VCaP (cell line): ENCODE measurements at regions not wholly inside any gene's neighbourhood (a gene's known extent, or its start where the extent isn't known, plus 50 kb on each side); places are given as distances from the start of the nearest gene placed in this dataset.

Source experiments
- H3K27ac ChIP-seq: fragments of 450-650 bp; 2 replicates; pipeline ENCODE4 v1.5.1; 2017
- TF ChIP-seq, protein P1 (sequence below): fragments of 450-650 bp; conservative IDR thresholded peaks from 2 replicates; pipeline ENCODE4 v1.5.1; 2017; ENCODE audit warnings: mild to moderate bottlenecking, moderate library complexity

DNA sequence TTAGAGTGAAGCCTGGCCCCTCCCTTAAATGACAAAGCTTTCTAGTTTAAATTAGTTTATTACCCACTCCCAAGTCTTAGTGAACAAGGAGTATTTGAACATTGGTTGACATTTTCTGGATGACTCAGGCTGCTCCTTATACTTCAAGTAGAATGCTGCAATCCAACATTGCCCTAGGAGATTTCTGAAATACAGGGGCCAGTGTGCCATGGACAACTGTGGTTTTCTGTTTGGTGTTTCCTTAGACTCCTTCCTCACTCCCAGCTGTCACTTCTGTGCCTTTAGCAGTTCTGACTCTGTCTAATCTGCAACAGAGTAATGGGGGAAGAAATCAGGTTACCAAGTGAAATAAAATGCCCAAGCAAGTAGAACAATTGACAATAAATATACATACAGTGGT, 116.1 kb upstream of the P2RY1 start:
- TF ChIP-seq, protein P1, sequence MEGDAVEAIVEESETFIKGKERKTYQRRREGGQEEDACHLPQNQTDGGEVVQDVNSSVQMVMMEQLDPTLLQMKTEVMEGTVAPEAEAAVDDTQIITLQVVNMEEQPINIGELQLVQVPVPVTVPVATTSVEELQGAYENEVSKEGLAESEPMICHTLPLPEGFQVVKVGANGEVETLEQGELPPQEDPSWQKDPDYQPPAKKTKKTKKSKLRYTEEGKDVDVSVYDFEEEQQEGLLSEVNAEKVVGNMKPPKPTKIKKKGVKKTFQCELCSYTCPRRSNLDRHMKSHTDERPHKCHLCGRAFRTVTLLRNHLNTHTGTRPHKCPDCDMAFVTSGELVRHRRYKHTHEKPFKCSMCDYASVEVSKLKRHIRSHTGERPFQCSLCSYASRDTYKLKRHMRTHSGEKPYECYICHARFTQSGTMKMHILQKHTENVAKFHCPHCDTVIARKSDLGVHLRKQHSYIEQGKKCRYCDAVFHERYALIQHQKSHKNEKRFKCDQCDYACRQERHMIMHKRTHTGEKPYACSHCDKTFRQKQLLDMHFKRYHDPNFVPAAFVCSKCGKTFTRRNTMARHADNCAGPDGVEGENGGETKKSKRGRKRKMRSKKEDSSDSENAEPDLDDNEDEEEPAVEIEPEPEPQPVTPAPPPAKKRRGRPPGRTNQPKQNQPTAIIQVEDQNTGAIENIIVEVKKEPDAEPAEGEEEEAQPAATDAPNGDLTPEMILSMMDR: no peak
- no peak overlapping the region for H3K27ac ChIP-seq

DNA sequence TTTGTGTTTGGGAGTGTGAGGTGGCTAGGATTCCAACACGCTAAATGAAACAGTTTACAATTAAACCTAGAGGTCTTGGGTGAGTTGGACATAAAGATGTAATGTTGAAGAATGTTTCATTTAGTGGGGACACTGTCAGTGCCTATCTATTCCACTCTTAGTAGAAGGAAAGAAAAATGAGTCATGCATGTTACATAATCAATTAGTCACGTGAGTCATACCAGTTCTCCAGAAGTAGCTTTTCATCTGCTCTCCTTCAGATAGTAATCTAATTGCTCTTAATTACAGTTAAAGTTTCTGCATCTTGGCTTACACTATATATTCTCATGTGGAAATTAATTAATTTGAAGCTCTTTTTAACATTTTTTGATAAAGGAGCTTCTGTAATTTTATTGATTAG, 115.7 kb upstream of the P2RY1 start:
- H3K27ac ChIP-seq: no peak overlapping the region
- TF ChIP-seq, protein P1: no peak

DNA sequence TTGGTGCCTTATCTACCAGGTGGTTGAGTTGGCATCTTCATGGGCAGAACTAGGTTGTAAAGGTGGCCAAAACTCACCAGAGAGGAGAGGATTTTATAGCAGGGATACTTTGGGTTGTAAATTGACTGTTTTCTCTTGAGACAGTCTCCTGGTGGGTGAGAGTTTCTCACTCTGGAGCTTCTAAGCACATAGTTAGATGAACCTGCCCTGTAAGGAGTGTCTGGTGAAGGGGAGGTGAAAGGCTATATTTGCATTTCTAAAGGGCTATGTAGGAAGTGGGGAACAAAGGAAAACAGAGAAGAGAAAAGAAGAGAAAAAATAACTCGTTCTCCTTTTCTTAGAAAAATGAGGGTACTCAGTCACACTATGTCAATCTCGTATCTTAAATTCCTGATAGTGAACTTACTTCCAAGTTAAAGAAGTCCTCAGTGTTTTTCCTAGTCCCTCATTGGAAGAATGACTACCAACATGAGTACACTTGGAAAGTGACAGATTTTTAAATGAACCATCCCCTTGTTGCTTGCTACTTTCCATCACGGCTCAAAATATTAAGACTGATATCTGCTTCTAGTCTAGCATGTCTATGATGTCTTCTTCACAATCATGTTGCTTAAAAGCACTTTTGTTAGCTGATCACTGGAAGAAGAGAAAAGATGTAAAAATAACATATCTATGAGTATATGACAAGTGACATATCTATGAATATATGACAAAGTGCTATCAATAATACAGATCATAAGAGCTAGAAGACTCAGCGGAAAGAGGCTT, 113.8 kb upstream of the P2RY1 start:
- no peak overlapping the region for H3K27ac ChIP-seq
- TF ChIP-seq, protein P1: no peak

DNA sequence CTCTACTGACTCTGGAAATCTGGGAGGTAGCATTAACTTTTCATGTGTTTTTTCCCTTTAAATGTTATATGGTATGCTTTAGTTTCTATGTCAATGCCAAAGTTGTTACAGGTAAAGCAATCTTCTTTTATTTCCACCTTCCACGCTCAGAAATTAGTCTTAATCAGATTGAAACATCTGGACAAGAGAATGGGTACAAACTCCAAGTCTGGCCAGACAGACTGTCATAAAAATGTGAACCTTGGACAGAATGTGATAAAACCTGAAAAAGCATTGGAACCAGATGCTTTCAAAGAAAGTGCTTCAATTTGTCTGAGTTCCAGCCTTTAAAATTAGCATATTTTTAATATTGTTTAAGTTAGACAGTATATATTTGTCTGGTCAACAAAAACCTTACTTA, 110.7 kb upstream of the P2RY1 start:
- H3K27ac ChIP-seq: no peak overlapping the region
- TF ChIP-seq, protein P1: no peak

DNA sequence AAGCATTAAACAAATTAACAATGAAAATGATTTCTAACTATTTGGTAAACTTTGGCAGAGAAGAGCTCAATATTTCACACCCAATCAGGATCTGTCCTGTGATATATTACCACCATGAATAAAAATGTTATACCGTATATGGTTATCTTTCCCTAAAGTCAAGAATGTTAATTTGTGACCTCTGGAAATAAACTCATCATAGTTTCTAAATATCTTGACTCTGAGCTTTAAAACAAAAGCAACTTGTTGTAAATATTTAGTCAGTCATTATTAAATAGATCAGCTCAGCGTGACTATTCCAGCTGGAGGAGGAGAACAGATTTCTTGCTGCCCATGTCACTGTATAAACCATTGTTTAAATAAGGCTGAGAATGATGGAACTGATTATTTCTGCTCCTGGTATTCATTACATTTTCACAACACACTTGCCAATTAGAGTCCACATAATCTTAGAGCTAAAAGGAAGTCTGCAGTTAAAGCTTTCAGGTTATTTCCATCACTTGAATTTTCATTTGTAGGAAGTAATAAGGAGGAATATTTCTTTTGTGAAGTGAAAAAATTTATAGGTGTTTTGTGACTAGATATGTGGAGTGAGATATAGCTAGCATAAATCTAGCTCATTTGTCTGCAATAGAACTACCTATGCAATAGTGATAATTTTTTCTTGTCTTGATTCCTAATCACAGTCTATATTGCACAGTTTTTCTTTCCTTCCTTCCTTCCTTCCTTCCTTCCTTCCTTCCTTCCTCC, 106.5 kb upstream of the P2RY1 start:
- peak overlapping the region; percentile 54 for H3K27ac ChIP-seq
- TF ChIP-seq, protein P1: no peak

DNA sequence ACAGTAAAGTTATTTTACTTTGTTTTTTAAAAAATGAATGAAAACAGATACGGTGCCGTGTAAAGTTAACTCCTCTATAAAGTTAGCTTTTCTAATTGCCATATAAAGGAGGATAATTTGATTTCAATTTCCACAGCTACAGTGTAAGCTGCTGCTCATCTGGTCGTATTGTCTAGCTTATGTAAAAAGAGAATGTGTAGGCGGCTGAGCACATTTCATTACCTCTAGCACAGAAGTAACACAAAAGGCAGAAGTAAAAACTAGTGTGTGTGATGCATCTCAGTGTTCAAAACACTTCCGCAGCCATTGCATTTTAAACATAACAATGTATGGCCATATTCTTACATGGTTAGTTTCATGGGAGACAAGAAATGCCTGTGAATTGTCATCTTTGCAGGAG, 105.0 kb upstream of the P2RY1 start:
- no peak overlapping the region for H3K27ac ChIP-seq
- TF ChIP-seq, protein P1: no peak

DNA sequence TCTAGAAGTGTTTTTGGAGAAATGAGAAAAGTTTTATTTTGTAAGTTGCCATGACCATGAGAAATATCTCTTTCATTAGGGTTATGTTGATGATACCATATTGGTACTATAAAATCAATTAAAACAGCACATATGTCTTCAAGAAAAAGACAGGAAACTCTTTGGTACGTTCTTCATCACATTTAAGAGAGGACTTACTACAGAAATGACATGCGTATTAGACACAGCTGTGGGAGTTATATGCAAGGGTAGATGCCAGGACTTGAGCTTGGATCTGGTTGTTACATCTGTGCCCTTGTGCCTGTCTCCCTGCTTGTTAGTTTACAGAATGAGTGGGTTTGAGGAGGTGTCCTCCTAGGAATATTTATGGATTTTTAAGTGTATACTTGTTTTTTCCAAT, 103.4 kb upstream of the P2RY1 start:
- H3K27ac ChIP-seq: no peak overlapping the region
- TF ChIP-seq, protein P1: no peak
